ENCODE measurements at regions not wholly inside any gene's neighbourhood (a gene's known extent, or its start where the extent isn't known, plus 50 kb on each side); places are given as distances from the start of the nearest gene placed in this dataset.

GRCh38 chr15:47988564-47988963 lies 132.2 kb upstream of the SLC24A5 start:
- Histone ChIP-seq H3K36me3 (ENCODE audit: control insufficient read depth, insufficient read depth, low read length) (no peaks in the 10 kb centered on the region), H3K4me3 (ENCODE audit: low read depth, low read length) (no peak overlapping the region), H3K27me3 (ENCODE audit: control insufficient read depth, insufficient read depth, low read length) (no peaks in the 10 kb centered on the region)
- TF ChIP-seq, protein P1, sequence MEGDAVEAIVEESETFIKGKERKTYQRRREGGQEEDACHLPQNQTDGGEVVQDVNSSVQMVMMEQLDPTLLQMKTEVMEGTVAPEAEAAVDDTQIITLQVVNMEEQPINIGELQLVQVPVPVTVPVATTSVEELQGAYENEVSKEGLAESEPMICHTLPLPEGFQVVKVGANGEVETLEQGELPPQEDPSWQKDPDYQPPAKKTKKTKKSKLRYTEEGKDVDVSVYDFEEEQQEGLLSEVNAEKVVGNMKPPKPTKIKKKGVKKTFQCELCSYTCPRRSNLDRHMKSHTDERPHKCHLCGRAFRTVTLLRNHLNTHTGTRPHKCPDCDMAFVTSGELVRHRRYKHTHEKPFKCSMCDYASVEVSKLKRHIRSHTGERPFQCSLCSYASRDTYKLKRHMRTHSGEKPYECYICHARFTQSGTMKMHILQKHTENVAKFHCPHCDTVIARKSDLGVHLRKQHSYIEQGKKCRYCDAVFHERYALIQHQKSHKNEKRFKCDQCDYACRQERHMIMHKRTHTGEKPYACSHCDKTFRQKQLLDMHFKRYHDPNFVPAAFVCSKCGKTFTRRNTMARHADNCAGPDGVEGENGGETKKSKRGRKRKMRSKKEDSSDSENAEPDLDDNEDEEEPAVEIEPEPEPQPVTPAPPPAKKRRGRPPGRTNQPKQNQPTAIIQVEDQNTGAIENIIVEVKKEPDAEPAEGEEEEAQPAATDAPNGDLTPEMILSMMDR (IDR thresholded peaks at IDR 0.05; ENCODE audit: insufficient read depth, low read depth, low read length): no peak
- no peak for DNase-seq (ENCODE audit: low read depth)
- ChIA-PET POLR2A (no interaction called here), CTCF (interaction anchor here (1.3 to 4.4 kb wide), 11 partner anchors 13 to 798 kb away, joined by 3 to 75 read pairs (median 6); partner anchors contain the start of gene SEMA6D)

DNA sequence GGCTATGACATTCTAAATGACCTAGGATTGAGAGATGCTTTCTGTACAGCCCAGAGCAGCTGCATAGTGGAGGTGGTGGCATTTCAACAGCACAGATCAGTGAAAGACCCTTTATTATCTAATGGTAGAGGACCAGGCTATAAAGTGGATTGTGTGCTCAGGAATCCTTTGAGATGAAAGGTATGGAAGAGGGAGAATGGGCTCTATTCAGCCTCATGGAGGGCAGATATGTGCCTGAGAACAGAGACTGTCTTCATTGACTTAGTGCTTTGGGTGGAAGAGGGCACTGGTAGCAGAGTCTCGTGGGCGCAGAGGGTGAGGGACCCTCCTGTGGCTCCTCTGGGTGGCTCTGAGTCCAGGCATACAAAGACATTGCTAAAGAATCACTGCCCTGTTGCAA lies 130.0 kb upstream of the SLC24A5 start:
- TF ChIP-seq, protein P1 (IDR thresholded peaks at IDR 0.05; ENCODE audit: insufficient read depth, low read depth, low read length): no peak
- CTCF ChIA-PET: interaction anchor here (4.4 kb wide), 1 partner anchor 796 kb away, joined by 75 read pairs; no protein-coding TSS in a partner anchor
- Histone ChIP-seq H3K4me3 (ENCODE audit: low read depth, low read length) (no peak overlapping the region), H3K36me3 (ENCODE audit: control insufficient read depth, insufficient read depth, low read length) (no peaks in the 10 kb centered on the region), H3K27me3 (ENCODE audit: control insufficient read depth, insufficient read depth, low read length) (no peaks in the 10 kb centered on the region)
- DNase-seq (ENCODE audit: low read depth): no peak
- POLR2A ChIA-PET: no interaction called here

DNA sequence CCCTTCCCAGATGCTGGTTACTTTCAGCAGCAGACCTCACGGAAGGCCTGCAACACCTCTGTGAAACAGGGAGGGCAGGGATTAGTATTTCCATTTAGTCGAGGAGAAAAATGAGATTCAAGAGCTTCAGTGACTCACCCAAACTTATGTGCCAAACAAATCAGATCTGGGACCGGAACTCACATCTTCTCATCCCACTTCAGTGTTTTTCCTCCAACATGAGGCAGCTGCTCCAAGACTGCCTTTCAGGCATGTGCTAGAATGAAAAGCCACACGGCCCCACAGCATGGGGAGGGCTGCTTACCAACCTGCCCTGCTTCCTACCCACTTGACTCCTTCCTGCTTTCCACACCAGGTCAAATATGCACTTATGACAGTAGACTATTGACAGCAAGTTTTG lies 129.4 kb upstream of the SLC24A5 start:
- POLR2A ChIA-PET: no interaction called here
- CTCF ChIA-PET: no interaction called here

DNA sequence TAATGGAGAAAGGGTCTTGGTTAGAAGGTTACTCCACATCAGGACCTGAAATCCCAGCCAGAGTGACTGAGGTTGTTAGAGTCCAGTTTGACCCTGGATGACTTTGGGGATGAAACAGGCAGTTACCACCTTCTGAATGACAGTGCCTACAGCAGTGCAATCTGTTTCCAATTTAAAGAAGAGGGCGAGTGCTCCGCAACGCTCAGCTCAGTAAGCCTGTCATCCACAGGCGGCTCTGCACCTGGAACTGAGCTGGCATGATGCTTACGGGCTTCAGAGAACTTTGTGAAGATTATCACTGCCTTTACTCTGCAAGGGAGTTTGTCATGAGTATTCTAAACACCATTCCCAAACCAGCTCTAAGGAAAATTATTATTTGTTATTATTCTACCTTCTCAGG lies 127.7 kb upstream of the SLC24A5 start:
- ChIA-PET CTCF (no interaction called here), POLR2A (no interaction called here)
- Histone ChIP-seq H3K4me3 (ENCODE audit: low read depth, low read length) (no peak overlapping the region), H3K27me3 (ENCODE audit: control insufficient read depth, insufficient read depth, low read length) (no peaks in the 10 kb centered on the region), H3K36me3 (ENCODE audit: control insufficient read depth, insufficient read depth, low read length) (no peaks in the 10 kb centered on the region)
- DNase-seq (ENCODE audit: low read depth): no peak
- TF ChIP-seq, protein P1 (IDR thresholded peaks at IDR 0.05; ENCODE audit: insufficient read depth, low read depth, low read length): no peak

More for the DNA sequence above, 129.4 kb upstream of the SLC24A5 start:
- H3K27me3 ChIP-seq (ENCODE audit: control insufficient read depth, insufficient read depth, low read length): no peaks in the 10 kb centered on the region
- TF ChIP-seq, protein P1 (IDR thresholded peaks at IDR 0.05; ENCODE audit: insufficient read depth, low read depth, low read length): no peak
- H3K36me3 ChIP-seq (ENCODE audit: control insufficient read depth, insufficient read depth, low read length): no peaks in the 10 kb centered on the region
- no peak overlapping the region for H3K4me3 ChIP-seq (ENCODE audit: low read depth, low read length)
- no peak for DNase-seq (ENCODE audit: low read depth)

DNA sequence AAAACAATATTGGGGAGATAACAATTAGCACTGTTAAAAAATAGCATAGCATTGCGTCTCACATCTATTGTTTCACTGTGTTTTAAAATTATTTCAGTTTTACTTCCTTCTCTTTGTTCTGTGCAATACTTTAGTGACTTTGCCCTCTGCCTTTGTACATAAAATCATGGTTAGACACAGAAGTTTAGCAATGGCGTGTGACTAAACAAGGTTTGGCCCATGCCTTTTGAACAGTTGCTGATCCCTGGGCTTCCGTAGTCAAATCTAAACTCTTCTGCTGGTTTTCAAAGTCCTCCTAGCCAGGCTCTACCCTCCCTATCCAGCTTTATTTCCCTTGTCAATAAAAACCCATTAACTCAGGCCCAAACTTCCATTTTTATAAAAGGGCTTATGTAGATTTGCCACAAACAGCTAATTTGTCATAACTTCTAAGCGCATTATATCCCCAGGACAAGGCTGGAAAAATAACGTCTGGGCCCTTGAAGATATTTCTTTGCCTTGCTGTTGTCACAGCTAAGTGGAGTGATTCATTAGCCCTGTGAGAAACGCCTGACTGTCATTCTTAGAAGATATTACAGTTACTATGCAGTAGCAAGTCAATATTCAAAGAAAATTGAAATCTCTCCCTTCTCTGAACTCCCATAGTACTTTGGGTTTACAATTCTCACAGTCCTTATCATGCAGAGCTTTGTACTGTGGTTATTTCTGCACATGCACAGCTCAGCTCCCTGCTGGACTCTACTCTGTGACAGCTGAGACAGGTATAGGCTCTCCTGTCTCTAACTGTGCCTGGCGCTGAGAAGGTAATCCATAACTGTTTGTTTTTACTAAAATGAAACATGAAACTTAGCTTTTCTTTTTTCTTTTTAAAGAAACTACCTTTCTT lies 123.4 kb upstream of the SLC24A5 start:
- no peak for DNase-seq (ENCODE audit: low read depth)
- Histone ChIP-seq H3K36me3 (ENCODE audit: control insufficient read depth, insufficient read depth, low read length) (no peaks in the 10 kb centered on the region), H3K27me3 (ENCODE audit: control insufficient read depth, insufficient read depth, low read length) (no peaks in the 10 kb centered on the region), H3K4me3 (ENCODE audit: low read depth, low read length) (no peak overlapping the region)
- TF ChIP-seq, protein P1 (IDR thresholded peaks at IDR 0.05; ENCODE audit: insufficient read depth, low read depth, low read length): no peak
- POLR2A ChIA-PET: no interaction called here
- CTCF ChIA-PET: no interaction called here
